HepG2 (cell line): ENCODE measurements at regions not wholly inside any gene's neighbourhood (a gene's known extent, or its start where the extent isn't known, plus 50 kb on each side); places are given as distances from the start of the nearest gene placed in this dataset.

Experiments used
- ATAC-seq: fragments of 200-7000 bp; cut with Tn5 transposase; 3 replicates; pipeline ENCODE4 v1.9.1; 2020; ENCODE audit warnings: mild to moderate bottlenecking, moderate library complexity
- BruUV-seq: library from RNA; stranded (reverse); fragments of 400-500 nt; replicated peaks from 2 replicates; lab custom pipeline; 2021; lab: Mats Ljungman, UMichigan
- CTCF ChIA-PET: fragments of 300-600 bp; formaldehyde crosslinking; extraction: SDS; loops from one replicate; lab custom pipeline; 2021; ENCODE audit warnings: low total read pairs, inconsistent platforms, low intra/inter-chr PET ratio; lab: Yijun Ruan, JAX
- POLR2A ChIA-PET: fragments of 350-600 bp; sonication (Branson Sonifier 250); formaldehyde crosslinking; loops from one replicate; lab custom pipeline; 2020; ENCODE audit warnings: antibody characterized with exemption, inconsistent platforms; lab: Yijun Ruan, JAX
- DNase-seq: peaks from one replicate; pipeline ENCODE4 v3.0.0-alpha.2; 2015; ENCODE audit warnings: low spot score
- FAIRE-seq: peaks from 3 replicates; lab custom pipeline; 2011; peaks lifted over from hg19 to GRCh38; lab: Jason Lieb, UNC
- H2AFZ ChIP-seq: one replicate; pipeline ENCODE4 v1.6.1; 2011; ENCODE audit warnings: low read length, inconsistent platforms
- H3K27ac ChIP-seq: fragments of 300-600 bp; 3 replicates; pipeline ENCODE4 v1.8.0; 2011; ENCODE audit warnings: mixed run types, mild to moderate bottlenecking, mixed read lengths, low read length, inconsistent platforms; ENCODE audit not compliant: insufficient read depth; ENCODE audit errors: extremely low read length
- H3K27me3 ChIP-seq, 2 experiments: fragments of 200-600 bp in 1 of 2; 2 replicates in 1 of 2; 3 replicates in 1 of 2; pipeline versions ENCODE4 v1.6.0 to v1.8.0; 2011; ENCODE audit warnings: low read length in 2 of 2, mild to moderate bottlenecking in 2 of 2, moderate library complexity in 2 of 2, inconsistent platforms in 1 of 2; ENCODE audit not compliant: insufficient read depth in 2 of 2, control insufficient read depth in 1 of 2
- H3K36me3 ChIP-seq, 2 experiments: fragments of 200-600 bp in 1 of 2; replicated peaks in 1 of 2; 2 replicates in 1 of 2; 3 replicates in 1 of 2; pipeline versions ENCODE4 v1.5.1 to v1.8.0; 2011; ENCODE audit warnings: low read length in 2 of 2, inconsistent platforms in 1 of 2; ENCODE audit not compliant: insufficient read depth in 2 of 2, control insufficient read depth in 1 of 2
- H3K4me1 ChIP-seq: 2 replicates; pipeline ENCODE4 v1.5.1; 2012; ENCODE audit warnings: low read length, inconsistent platforms; ENCODE audit not compliant: insufficient read depth
- H3K4me2 ChIP-seq: 2 replicates; pipeline ENCODE4 v1.6.0; 2011; ENCODE audit warnings: low read depth, low read length, inconsistent platforms
- H3K4me3 ChIP-seq, 3 experiments: fragments of 200-600 bp in 1 of 3; sonication (generic), shearing (Covaris generic) in 1 of 3; replicated peaks in 1 of 3; 2 replicates each; pipeline ENCODE4 v1.5.1; 2011 to 2016; ENCODE audit warnings: low read length in 3 of 3, inconsistent platforms in 2 of 3, low read depth in 2 of 3, mild to moderate bottlenecking in 2 of 3, control low read depth in 1 of 3, mixed read lengths in 1 of 3; ENCODE audit not compliant: insufficient read depth in 1 of 3
- H3K79me2 ChIP-seq: one replicate; pipeline ENCODE4 v1.6.1; 2011; ENCODE audit warnings: low read length, inconsistent platforms; ENCODE audit not compliant: insufficient read depth
- H3K9ac ChIP-seq: 2 replicates; pipeline ENCODE4 v1.6.0; 2011; ENCODE audit warnings: mild to moderate bottlenecking, low read depth, low read length, inconsistent platforms; ENCODE audit not compliant: insufficient read depth
- H3K9me3 ChIP-seq: 2 replicates; pipeline ENCODE4 v1.5.1; 2012; ENCODE audit warnings: mild to moderate bottlenecking, low read length
- H4K20me1 ChIP-seq: 2 replicates; pipeline ENCODE4 v1.6.0; 2011; ENCODE audit warnings: inconsistent platforms, mild to moderate bottlenecking, low read length, moderate library complexity; ENCODE audit not compliant: insufficient read depth
- KDM2A ChIP-seq: sonication (generic); formaldehyde crosslinking; IDR thresholded peaks from 2 replicates; pipeline ENCODE4 v1.4.0; 2020; ENCODE audit warnings: low read depth, missing genetic modification reagents, borderline replicate concordance
- KLF16 ChIP-seq, 2 experiments: sonication (generic) in 1 of 2; formaldehyde crosslinking in 1 of 2; IDR thresholded peaks; 2 replicates each; pipeline versions ENCODE4 v1.6.1 to v1.8.0; 2016 to 2023; ENCODE audit warnings: missing genetic modification reagents in 2 of 2, missing compliant biosample characterization in 1 of 2
- ZMAT5 ChIP-seq: sonication (generic); formaldehyde crosslinking; IDR thresholded peaks from 2 replicates; pipeline ENCODE4 v1.5.0; 2020; ENCODE audit warnings: mild to moderate bottlenecking, low read depth, missing genetic modification reagents, borderline replicate concordance
- ZNF782 ChIP-seq: sonication (generic); formaldehyde crosslinking; IDR thresholded peaks from 2 replicates; pipeline ENCODE4 v1.4.0; 2020; ENCODE audit warnings: missing genetic modification reagents, mild to moderate bottlenecking, borderline replicate concordance
- ZNF790 ChIP-seq: sonication (generic); formaldehyde crosslinking; IDR thresholded peaks from 2 replicates; pipeline ENCODE4 v1.8.0; 2022; ENCODE audit warnings: missing genetic modification reagents, mild to moderate bottlenecking, borderline replicate concordance
- WGBS: methylation state at CpG from one replicate; pipeline ENCODE4 v1.1.6; 2017; ENCODE audit warnings: low lambda C conversion rate; 5-methylcytosine and 5-hydroxymethylcytosine counted together
- in situ Hi-C: cut with HindIII; loops from 2 replicates; pipeline ENCODE4 v1.10.0; 2017; ENCODE audit warnings: low pct_unique_long_range_greater_than_20kb; ENCODE audit not compliant: extremely low pct_ligation_motif_present
- intact Hi-C: fragments of 100-400 bp; cut with micrococcal nuclease; formaldehyde crosslinking; loops from one replicate; pipeline ENCODE4 v1.10.0; 2022; ENCODE audit not compliant: unreplicated experiment
- TF ChIP-seq, protein P1 (sequence below): sonication (generic); formaldehyde crosslinking; IDR thresholded peaks from 2 replicates; pipeline ENCODE4 v1.8.0; 2022; ENCODE audit warnings: missing genetic modification reagents, mild to moderate bottlenecking, borderline replicate concordance

GRCh38 chr4:123114084-123114914, 191.9 kb upstream of the NUDT6 start:
- in situ Hi-C loops: loop anchor here (10.0 kb wide), 1 partner anchor 551 kb away; no protein-coding TSS in a partner anchor
- intact Hi-C loops: no loop called here
- H3K9ac ChIP-seq: no peak overlapping the region
- no peak overlapping the region for H3K4me2 ChIP-seq
- DNase-seq (no peak), FAIRE-seq (no peak)
- no peaks in the 10 kb centered on the region; a peak in 1 of 5 replicates for H3K27me3 ChIP-seq
- H3K27ac ChIP-seq: no peak overlapping the region
- 100% methylated on average over 2 of the region's 9 CpGs for WGBS
- H2AFZ ChIP-seq: no peak overlapping the region
- BruUV-seq: no TSS peak
- peaks cover 0 to 1% of the 10 kb centered on the region in 2 experiments; a peak in 1 of 5 replicates for H3K36me3 ChIP-seq
- H4K20me1 ChIP-seq: no peaks in the 10 kb centered on the region
- no peak overlapping the region for H3K4me3 ChIP-seq
- TF ChIP-seq ZMAT5 (CRISPR knock-in tag) (no peak), KDM2A (CRISPR knock-in tag) (no peak), ZNF790 (CRISPR knock-in tag) (no peak), KLF16 (CRISPR knock-in tag; IDR thresholded peaks at IDR 0.05) (no peak), ZNF782 (CRISPR knock-in tag) (no peak)
- TF ChIP-seq, protein P1, sequence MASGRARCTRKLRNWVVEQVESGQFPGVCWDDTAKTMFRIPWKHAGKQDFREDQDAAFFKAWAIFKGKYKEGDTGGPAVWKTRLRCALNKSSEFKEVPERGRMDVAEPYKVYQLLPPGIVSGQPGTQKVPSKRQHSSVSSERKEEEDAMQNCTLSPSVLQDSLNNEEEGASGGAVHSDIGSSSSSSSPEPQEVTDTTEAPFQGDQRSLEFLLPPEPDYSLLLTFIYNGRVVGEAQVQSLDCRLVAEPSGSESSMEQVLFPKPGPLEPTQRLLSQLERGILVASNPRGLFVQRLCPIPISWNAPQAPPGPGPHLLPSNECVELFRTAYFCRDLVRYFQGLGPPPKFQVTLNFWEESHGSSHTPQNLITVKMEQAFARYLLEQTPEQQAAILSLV: no peak
- TF ChIP-seq, all 625 proteins: peak for 0
- ChIA-PET CTCF (no interaction called here), POLR2A (no interaction called here)
- ATAC-seq: peak; percentile 42
- no peaks in the 10 kb centered on the region for H3K79me2 ChIP-seq
- H3K9me3 ChIP-seq: no peaks in the 10 kb centered on the region
- H3K4me1 ChIP-seq: peaks cover 6% of the 10 kb centered on the region; the same call in 1 of the 2 replicates
